ENCODE measurements at regions not wholly inside any gene's neighbourhood (a gene's known extent, or its start where the extent isn't known, plus 50 kb on each side); places are given as distances from the start of the nearest gene placed in this dataset.

DNA sequence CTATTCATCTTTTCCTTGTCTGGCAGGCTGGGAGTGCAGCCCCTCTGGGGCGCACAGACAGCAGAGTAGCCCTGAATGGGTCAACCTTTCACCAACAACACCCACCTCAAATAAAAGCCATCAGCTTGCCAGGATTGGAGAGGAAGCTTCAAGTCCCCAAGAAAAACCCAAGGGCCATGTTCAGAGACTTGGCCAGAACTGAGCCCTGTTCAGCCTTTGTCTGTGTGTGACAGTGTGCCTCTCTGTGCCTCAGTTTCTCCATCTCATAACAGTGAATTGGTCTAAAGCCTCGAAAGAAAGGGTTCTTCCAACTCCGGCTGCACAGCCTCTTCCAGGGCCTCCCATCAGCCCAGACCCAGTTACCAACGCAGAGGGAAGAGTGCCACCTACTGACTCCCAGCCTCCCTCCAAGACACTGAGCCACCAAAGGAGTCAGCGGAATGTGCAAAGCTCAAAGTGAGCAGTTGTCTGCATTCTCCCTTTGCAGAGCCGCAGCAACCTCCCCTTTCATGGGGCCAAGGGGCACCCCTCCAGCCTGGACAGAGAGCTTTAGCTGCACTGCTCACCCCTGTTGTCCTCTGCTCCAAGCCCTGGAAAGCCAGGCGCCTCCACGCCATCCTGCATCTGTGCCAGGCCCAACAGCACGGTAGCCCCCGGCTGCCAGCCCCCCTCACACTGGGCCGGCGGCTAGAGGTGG lies 82.7 kb upstream of the TOP1 start:
- TF ChIP-seq CTCF (IDR thresholded peaks at IDR 0.05) (peak in 2 of 3 experiments; percentile 33 to 38), POLR2A (IDR thresholded peaks at IDR 0.05) (no peak)

Measured in testis (tissue), 2 donors.